Body of pancreas (tissue), 4 donors: ENCODE measurements at regions not wholly inside any gene's neighbourhood (a gene's known extent, or its start where the extent isn't known, plus 50 kb on each side); places are given as distances from the start of the nearest gene placed in this dataset.

Experiments
- ATAC-seq: fragments of 150-250 bp; one replicate; pipeline ENCODE4 v1.9.1; 2016
- DNase-seq, 4 donors: peaks; one replicate each; pipeline ENCODE4 v3.0.0-alpha.2; 2019
- H3K27ac ChIP-seq, 4 donors: fragments of 200-600 bp; sonication (generic); 1 replicate in 3 of 4; 2 replicates in 1 of 4; pipeline versions ENCODE4 v1.5.1 to v1.6.1; 2016 to 2019; ENCODE audit warnings: mild to moderate bottlenecking in 1 of 4, mixed read lengths in 1 of 4, moderate library complexity in 1 of 4
- H3K27me3 ChIP-seq, 2 donors: fragments of 200-600 bp; sonication (generic); one replicate each; pipeline ENCODE4 v1.6.0; 2016; ENCODE audit warnings: mild to moderate bottlenecking in 1 of 2
- H3K36me3 ChIP-seq, 2 donors: fragments of 200-600 bp; sonication (generic); replicated peaks in 1 of 2; 2 replicates each; pipeline ENCODE4 v1.5.1; 2016; ENCODE audit warnings: low read depth in 2 of 2; ENCODE audit not compliant: insufficient read depth in 1 of 2
- H3K4me1 ChIP-seq: fragments of 200-600 bp; sonication (generic); one replicate; pipeline ENCODE4 v1.6.0; 2016
- H3K4me3 ChIP-seq, 2 donors: fragments of 200-600 bp; sonication (generic); 1 replicate in 1 of 2; 2 replicates in 1 of 2; pipeline ENCODE4 v1.5.1; 2016 to 2019
- H3K9me3 ChIP-seq, 3 donors: fragments of 200-600 bp; sonication (generic); 1 replicate in 2 of 3; 2 replicates in 1 of 3; pipeline ENCODE4 v1.5.1; 2016
- POLR2A ChIP-seq, 3 donors: fragments of 450-650 bp; IDR thresholded peaks; one replicate each; pipeline ENCODE4 v1.6.1; 2016; ENCODE audit warnings: antibody characterized with exemption in 3 of 3, mild to moderate bottlenecking in 2 of 3
- WGBS, 2 donors: methylation state at CpG; one replicate each; pipeline ENCODE4 v1.1.5; 2017; 5-methylcytosine and 5-hydroxymethylcytosine counted together
- intact Hi-C: fragments of 100-400 bp; cut with DNase I; formaldehyde crosslinking; loops from one replicate; pipeline ENCODE4 v1.15.1; 2023
- TF ChIP-seq, protein P1 (sequence below), 7 experiments: fragments of 450-650 bp in 4 of 7; fragments of 200-600 bp in 3 of 7; sonication (generic) in 3 of 7; IDR thresholded peaks; one replicate each; pipeline ENCODE4 v1.5.1; 2016 to 2019; ENCODE audit warnings: antibody characterized with exemption in 7 of 7

DNA sequence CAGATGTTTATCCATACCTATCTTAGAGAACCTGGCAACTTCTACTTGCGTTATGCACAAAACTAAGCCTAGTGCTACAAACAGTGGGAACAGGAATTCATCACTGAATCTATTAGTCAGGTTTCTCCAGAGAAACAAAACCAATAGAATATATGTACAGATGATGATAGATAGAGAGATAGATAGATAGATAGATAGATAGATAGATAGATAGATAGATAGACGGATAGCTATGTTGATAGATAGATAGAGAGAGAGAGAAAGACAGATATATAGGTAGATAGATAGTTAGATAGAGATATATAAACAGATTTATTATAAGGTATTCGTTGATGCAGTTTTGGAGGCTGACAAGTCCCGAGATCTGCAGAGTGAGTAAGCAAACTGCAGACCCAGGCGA, 495.6 kb downstream of the TMEM114 start:
- intact Hi-C loops = no loop called here
- no peaks in the 10 kb centered on the region for H3K27me3 ChIP-seq
- ATAC-seq = no peak
- no peaks in the 10 kb centered on the region for H3K36me3 ChIP-seq
- no peak overlapping the region for H3K4me3 ChIP-seq
- no peaks in the 10 kb centered on the region for H3K4me1 ChIP-seq
- 61 to 72% methylated on average over 5 of the region's 5 CpGs for WGBS, 2 donors
- TF ChIP-seq POLR2A (IDR thresholded peaks at IDR 0.05) = no peak
- H3K27ac ChIP-seq = no peak overlapping the region
- DNase-seq = no peak
- no peaks in the 10 kb centered on the region for H3K9me3 ChIP-seq

DNA sequence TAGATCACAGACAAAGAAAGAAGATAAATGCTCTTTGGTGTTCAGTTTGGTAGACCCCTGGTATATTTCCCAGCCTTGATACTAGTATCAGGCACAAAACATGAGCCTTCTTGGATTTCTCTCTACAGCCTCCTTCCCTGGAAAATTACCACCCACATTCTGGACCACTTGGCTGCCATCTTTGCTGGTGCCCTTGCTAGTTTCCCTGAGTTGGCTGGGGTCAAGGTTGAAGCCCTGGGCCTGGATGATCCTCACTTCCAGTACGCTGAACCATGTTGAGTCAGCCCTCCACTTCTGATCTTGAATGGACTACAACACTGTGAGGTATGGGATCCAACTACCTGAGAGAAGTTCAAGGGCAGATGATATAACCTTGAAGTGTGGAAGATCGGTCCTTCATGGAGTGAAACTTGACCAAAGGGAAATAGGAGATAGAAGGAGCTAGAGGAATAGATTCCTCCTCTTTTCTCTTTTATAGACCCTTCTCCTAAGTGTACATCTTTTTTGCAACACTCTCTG, 501.4 kb downstream of the TMEM114 start:
- H3K4me3 ChIP-seq = no peak overlapping the region
- ATAC-seq (no peak), DNase-seq (no peak)
- H3K27me3 ChIP-seq = no peaks in the 10 kb centered on the region
- H3K27ac ChIP-seq = no peak overlapping the region
- no peaks in the 10 kb centered on the region for H3K4me1 ChIP-seq
- intact Hi-C loops = no loop called here
- TF ChIP-seq POLR2A (IDR thresholded peaks at IDR 0.05) = no peak
- TF ChIP-seq, protein P1, sequence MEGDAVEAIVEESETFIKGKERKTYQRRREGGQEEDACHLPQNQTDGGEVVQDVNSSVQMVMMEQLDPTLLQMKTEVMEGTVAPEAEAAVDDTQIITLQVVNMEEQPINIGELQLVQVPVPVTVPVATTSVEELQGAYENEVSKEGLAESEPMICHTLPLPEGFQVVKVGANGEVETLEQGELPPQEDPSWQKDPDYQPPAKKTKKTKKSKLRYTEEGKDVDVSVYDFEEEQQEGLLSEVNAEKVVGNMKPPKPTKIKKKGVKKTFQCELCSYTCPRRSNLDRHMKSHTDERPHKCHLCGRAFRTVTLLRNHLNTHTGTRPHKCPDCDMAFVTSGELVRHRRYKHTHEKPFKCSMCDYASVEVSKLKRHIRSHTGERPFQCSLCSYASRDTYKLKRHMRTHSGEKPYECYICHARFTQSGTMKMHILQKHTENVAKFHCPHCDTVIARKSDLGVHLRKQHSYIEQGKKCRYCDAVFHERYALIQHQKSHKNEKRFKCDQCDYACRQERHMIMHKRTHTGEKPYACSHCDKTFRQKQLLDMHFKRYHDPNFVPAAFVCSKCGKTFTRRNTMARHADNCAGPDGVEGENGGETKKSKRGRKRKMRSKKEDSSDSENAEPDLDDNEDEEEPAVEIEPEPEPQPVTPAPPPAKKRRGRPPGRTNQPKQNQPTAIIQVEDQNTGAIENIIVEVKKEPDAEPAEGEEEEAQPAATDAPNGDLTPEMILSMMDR (IDR thresholded peaks at IDR 0.05) = no peak
- WGBS, 2 donors = 48 to 69% methylated on average over 2 of the region's 2 CpGs
- no peaks in the 10 kb centered on the region for H3K9me3 ChIP-seq
- H3K36me3 ChIP-seq = no peaks in the 10 kb centered on the region

DNA sequence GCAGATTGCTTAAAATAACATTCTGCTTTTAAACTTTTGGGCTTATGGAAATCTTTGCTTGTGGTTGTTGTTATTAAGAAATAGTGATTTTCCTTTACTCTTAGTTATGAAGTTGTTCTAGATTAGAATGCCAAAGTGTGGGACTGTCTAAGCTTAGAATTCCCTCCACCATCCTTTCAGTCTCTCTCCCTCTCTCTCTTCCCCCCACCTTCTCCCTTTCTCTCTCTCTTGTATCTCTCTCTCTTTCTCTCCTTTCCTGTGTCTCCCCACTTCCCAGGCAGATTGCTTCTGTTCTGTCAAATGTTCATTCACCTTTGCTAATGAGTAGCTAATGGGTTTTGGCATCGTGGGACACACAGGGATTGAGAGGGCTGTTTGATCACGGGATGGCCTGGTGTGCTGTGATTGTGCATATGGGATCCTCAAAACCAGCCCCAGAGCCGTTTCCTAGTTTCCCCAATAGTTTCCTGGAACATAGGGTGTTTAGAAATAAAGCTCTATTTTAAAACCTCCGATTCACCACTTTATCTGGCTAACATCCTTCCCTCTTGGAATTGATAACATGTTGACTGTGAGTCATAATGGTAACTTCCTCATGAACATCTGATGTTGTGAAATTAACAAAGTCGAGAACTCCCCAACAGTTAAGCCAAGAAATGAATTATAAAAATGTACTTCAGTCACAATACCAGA, 502.6 kb downstream of the TMEM114 start:
- intact Hi-C loops = no loop called here
- H3K27ac ChIP-seq = no peak overlapping the region
- H3K4me3 ChIP-seq = no peak overlapping the region
- H3K4me1 ChIP-seq = no peaks in the 10 kb centered on the region
- 32 to 36% methylated on average over 5 of the region's 5 CpGs for WGBS, 2 donors
- ATAC-seq (no peak), DNase-seq (no peak)
- no peaks in the 10 kb centered on the region for H3K36me3 ChIP-seq
- no peaks in the 10 kb centered on the region for H3K9me3 ChIP-seq
- TF ChIP-seq, protein P1 (IDR thresholded peaks at IDR 0.05) = no peak
- no peak for TF ChIP-seq POLR2A (IDR thresholded peaks at IDR 0.05)
- H3K27me3 ChIP-seq = no peaks in the 10 kb centered on the region

DNA sequence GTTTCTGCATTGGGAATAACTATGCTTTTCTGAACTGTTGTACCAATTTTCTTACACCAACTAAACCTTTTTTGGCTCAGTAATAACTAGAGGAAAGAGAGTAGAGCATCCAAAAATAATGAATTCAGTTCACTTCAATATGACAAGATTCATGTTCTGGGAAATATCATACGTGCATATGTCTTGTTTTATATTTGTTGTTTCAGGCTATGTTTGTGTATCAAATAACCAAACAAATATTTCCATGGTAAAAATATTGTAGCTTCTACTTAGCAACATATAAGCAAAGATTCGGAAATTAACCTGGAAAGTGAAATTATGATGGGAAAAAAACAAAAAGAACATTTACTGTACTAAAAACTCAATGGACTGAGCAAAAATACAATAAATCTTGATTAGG, 503.2 kb downstream of the TMEM114 start:
- ATAC-seq = no peak
- Histone ChIP-seq H3K4me1 (no peaks in the 10 kb centered on the region), H3K27me3 (no peaks in the 10 kb centered on the region), H3K9me3 (no peaks in the 10 kb centered on the region), H3K27ac (no peak overlapping the region), H3K4me3 (no peak overlapping the region), H3K36me3 (no peaks in the 10 kb centered on the region)
- WGBS, 2 donors = 44 to 54% methylated on average over 2 of the region's 2 CpGs
- no peak for DNase-seq
- intact Hi-C loops = no loop called here
- no peak for TF ChIP-seq POLR2A (IDR thresholded peaks at IDR 0.05)
- TF ChIP-seq, protein P1 (IDR thresholded peaks at IDR 0.05) = no peak

DNA sequence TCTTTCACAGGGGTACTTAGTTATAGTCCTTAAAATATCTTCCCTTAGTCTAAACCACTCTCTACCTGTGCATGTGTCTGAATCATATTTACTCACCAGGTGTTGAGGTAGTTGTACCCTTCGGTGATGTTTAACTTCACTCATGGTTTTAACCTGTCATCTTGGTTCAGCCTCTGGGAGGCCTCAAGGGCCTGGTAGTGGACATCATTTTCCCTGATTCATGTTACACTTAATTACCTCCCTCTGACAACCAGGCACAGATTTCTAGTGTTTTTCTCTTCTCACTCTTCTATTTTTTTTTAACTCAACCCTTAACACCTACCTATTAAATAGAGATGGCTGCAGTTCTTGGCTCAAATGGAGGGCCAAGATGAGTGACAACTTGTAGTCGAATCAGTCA, 505.4 kb downstream of the TMEM114 start:
- no peaks in the 10 kb centered on the region for H3K27me3 ChIP-seq
- intact Hi-C loops = no loop called here
- no peak for TF ChIP-seq POLR2A (IDR thresholded peaks at IDR 0.05)
- TF ChIP-seq, protein P1 (IDR thresholded peaks at IDR 0.05) = no peak
- 67 to 73% methylated on average over 2 of the region's 2 CpGs for WGBS, 2 donors
- DNase-seq (no peak), ATAC-seq (no peak)
- no peak overlapping the region for H3K27ac ChIP-seq
- H3K36me3 ChIP-seq = no peaks in the 10 kb centered on the region
- no peaks in the 10 kb centered on the region for H3K4me1 ChIP-seq
- H3K9me3 ChIP-seq = no peaks in the 10 kb centered on the region
- H3K4me3 ChIP-seq = no peak overlapping the region
